ENCODE measurements at regions not wholly inside any gene's neighbourhood (a gene's known extent, or its start where the extent isn't known, plus 50 kb on each side); places are given as distances from the start of the nearest gene placed in this dataset.
"Not testable (repeated sequence)": the region's sequence is repeated elsewhere in the genome, so short reads cannot be mapped to it uniquely, and the experiment has no call there.

GRCh38 chr9:28984016-28984415 lies 1410.7 kb upstream of the C9orf72 start:
- no peak for DNase-seq (ENCODE audit: low read depth)

GRCh38 chr9:28990009-28990408 lies 1416.7 kb upstream of the C9orf72 start:
- DNase-seq (ENCODE audit: low read depth), result not testable (repeated sequence)

- no peak for DNase-seq (ENCODE audit: low read depth)
Observed at GRCh38 chr9:28999057-28999456, 1425.8 kb upstream of the C9orf72 start.

GRCh38 chr9:28999806-29000205 lies 1426.5 kb upstream of the C9orf72 start:
- no peak for DNase-seq (ENCODE audit: low read depth)

GRCh38 chr9:29001006-29001405 lies 1427.7 kb upstream of the C9orf72 start:
- no peak for DNase-seq (ENCODE audit: low read depth)

GRCh38 chr9:29004988-29005387 lies 1431.7 kb upstream of the C9orf72 start:
- no peak for DNase-seq (ENCODE audit: low read depth)

GRCh38 chr9:29006628-29007027 lies 1433.3 kb upstream of the C9orf72 start:
- DNase-seq (ENCODE audit: low read depth), result no peak

- DNase-seq (ENCODE audit: low read depth), result no peak
Observed at GRCh38 chr9:29012911-29013310, 1439.6 kb upstream of the C9orf72 start.

GRCh38 chr9:29021632-29022031 lies 1448.4 kb upstream of the C9orf72 start:
- DNase-seq (ENCODE audit: low read depth), result no peak

- DNase-seq (ENCODE audit: low read depth), result no peak
Observed at GRCh38 chr9:29038332-29038731, 1465.1 kb upstream of the C9orf72 start.

GRCh38 chr9:29039258-29039657 lies 1466.0 kb upstream of the C9orf72 start:
- no peak for DNase-seq (ENCODE audit: low read depth)

GRCh38 chr9:29043072-29043471 lies 1469.8 kb upstream of the C9orf72 start:
- no peak for DNase-seq (ENCODE audit: low read depth)

- no peak for DNase-seq (ENCODE audit: low read depth)
Observed at GRCh38 chr9:29044959-29045358, 1471.7 kb upstream of the C9orf72 start.

- no peak for DNase-seq (ENCODE audit: low read depth)
Observed at GRCh38 chr9:29060041-29060440, 1486.8 kb upstream of the C9orf72 start.

- DNase-seq (ENCODE audit: low read depth), result no peak
Observed at GRCh38 chr9:29062446-29062845, 1489.2 kb upstream of the C9orf72 start.

GRCh38 chr9:29063031-29063430 lies 1489.8 kb upstream of the C9orf72 start:
- DNase-seq (ENCODE audit: low read depth), result no peak

- no peak for DNase-seq (ENCODE audit: low read depth)
Observed at GRCh38 chr9:29066141-29066640, 1492.9 kb upstream of the C9orf72 start.

GRCh38 chr9:29068461-29068860 lies 1495.2 kb upstream of the C9orf72 start:
- no peak for DNase-seq (ENCODE audit: low read depth)

- DNase-seq (ENCODE audit: low read depth), result no peak
Observed at GRCh38 chr9:29069376-29069775, 1496.1 kb upstream of the C9orf72 start.

- no peak for DNase-seq (ENCODE audit: low read depth)
Observed at GRCh38 chr9:29078063-29078666, 1504.9 kb upstream of the C9orf72 start.

GRCh38 chr9:29100762-29101161 lies 1527.5 kb upstream of the C9orf72 start:
- DNase-seq (ENCODE audit: low read depth), result no peak

GRCh38 chr9:29104166-29104565 lies 1530.9 kb upstream of the C9orf72 start:
- DNase-seq (ENCODE audit: low read depth), result not testable (repeated sequence)

GRCh38 chr9:29118555-29118954 lies 1545.3 kb upstream of the C9orf72 start:
- no peak for DNase-seq (ENCODE audit: low read depth)

GRCh38 chr9:29126783-29127182 lies 1553.5 kb upstream of the C9orf72 start:
- no peak for DNase-seq (ENCODE audit: low read depth)

Measured in Daoy (cell line).